GM10266 (cell line): ENCODE measurements at regions not wholly inside any gene's neighbourhood (a gene's known extent, or its start where the extent isn't known, plus 50 kb on each side); places are given as distances from the start of the nearest gene placed in this dataset.

Experiments used
- DNase-seq: peaks from one replicate; pipeline ENCODE4 v3.0.0; 2012; ENCODE audit errors: extremely low spot score
- CTCF ChIP-seq: IDR thresholded peaks from 2 replicates; pipeline ENCODE4 v1.5.1; 2012; ENCODE audit warnings: mild to moderate bottlenecking, low read depth; ENCODE audit not compliant: control insufficient read depth, insufficient read depth; ENCODE audit errors: missing control alignments

- DNase-seq, result no peak
- no peak for TF ChIP-seq CTCF
These were observed 1264.3 kb downstream of the BRD1 start for GRCh38 chr22:48563118-48563965.

GRCh38 chr22:48561676-48562075 is 1266.0 kb downstream of the BRD1 start:
- no peak for TF ChIP-seq CTCF
- DNase-seq, result no peak

- DNase-seq, result no peak
- TF ChIP-seq CTCF, result no peak
These were observed 1266.8 kb downstream of the BRD1 start for GRCh38 chr22:48560836-48561235.

- TF ChIP-seq CTCF, result no peak
- no peak for DNase-seq
These were observed 1267.3 kb downstream of the BRD1 start for GRCh38 chr22:48560389-48560751.

GRCh38 chr22:48559647-48560388 is 1267.9 kb downstream of the BRD1 start:
- no peak for DNase-seq
- TF ChIP-seq CTCF, result no peak

GRCh38 chr22:48558606-48559402 is 1268.9 kb downstream of the BRD1 start:
- DNase-seq, result no peak
- no peak for TF ChIP-seq CTCF

GRCh38 chr22:48558016-48558415 is 1269.7 kb downstream of the BRD1 start:
- TF ChIP-seq CTCF, result no peak
- no peak for DNase-seq
